Astrocyte (in vitro differentiated cells and primary cell): ENCODE measurements at regions not wholly inside any gene's neighbourhood (a gene's known extent, or its start where the extent isn't known, plus 50 kb on each side); places are given as distances from the start of the nearest gene placed in this dataset.

ENCODE experiments used
- EZH2 ChIP-seq: IDR thresholded peaks from 2 replicates; pipeline ENCODE4 v1.6.1; 2012; ENCODE audit warnings: mild to moderate bottlenecking, low read length, inconsistent platforms; ENCODE audit not compliant: insufficient read depth
- TF ChIP-seq, protein P1 (sequence below): IDR thresholded peaks from 2 replicates; pipeline ENCODE4 v1.5.1; 2011; ENCODE audit warnings: low read depth, mild to moderate bottlenecking, inconsistent platforms, low read length, moderate library complexity; ENCODE audit not compliant: insufficient read depth

DNA sequence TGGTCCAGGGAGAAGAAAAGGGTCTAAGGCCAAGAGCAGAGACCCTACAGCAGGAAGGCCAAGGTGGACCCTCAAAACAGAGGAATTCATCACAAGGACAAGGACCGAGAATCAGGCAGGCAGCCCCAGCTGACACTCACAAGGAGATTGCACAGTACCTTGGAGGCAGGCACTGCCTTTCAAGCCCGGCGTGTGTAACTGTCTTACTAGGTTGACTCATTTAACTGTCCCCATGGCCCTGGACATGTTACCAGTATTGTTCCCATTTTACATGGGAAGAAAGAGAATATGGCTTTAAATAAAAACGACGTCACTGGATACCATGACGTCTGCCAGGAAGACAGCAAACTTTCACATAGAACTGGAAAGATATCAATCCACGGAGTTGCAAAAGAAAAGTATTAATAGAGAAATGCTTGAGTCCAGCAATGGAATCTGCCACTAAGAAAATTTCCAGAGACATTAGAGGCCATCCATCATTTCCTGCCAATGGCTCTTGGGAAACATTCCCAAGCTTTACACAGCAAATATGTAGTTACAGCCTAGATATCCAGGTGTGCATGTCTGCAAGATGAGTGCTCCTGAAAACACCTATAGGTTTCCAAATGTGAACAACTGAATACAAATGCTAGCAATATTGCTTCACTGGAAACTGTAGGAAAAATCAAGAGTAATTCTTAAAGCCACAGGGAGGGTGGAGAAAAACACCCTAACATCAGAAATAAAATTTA, 111.5 kb upstream of the RPS6KA2 start:
- TF ChIP-seq, protein P1, sequence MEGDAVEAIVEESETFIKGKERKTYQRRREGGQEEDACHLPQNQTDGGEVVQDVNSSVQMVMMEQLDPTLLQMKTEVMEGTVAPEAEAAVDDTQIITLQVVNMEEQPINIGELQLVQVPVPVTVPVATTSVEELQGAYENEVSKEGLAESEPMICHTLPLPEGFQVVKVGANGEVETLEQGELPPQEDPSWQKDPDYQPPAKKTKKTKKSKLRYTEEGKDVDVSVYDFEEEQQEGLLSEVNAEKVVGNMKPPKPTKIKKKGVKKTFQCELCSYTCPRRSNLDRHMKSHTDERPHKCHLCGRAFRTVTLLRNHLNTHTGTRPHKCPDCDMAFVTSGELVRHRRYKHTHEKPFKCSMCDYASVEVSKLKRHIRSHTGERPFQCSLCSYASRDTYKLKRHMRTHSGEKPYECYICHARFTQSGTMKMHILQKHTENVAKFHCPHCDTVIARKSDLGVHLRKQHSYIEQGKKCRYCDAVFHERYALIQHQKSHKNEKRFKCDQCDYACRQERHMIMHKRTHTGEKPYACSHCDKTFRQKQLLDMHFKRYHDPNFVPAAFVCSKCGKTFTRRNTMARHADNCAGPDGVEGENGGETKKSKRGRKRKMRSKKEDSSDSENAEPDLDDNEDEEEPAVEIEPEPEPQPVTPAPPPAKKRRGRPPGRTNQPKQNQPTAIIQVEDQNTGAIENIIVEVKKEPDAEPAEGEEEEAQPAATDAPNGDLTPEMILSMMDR = no peak
- TF ChIP-seq EZH2 = no peak
